HEK293T (cell line): ENCODE measurements at regions not wholly inside any gene's neighbourhood (a gene's known extent, or its start where the extent isn't known, plus 50 kb on each side); places are given as distances from the start of the nearest gene placed in this dataset.

ENCODE experiments used
- ARNT ChIP-seq: fragments of 450-650 bp; IDR thresholded peaks from 2 replicates; pipeline ENCODE4 v1.6.1; 2017; ENCODE audit warnings: mild to moderate bottlenecking
- BHLHE40 ChIP-seq: fragments of 450-650 bp; IDR thresholded peaks from 2 replicates; pipeline ENCODE4 v1.6.1; 2016; ENCODE audit warnings: mild to moderate bottlenecking, moderate library complexity, borderline replicate concordance
- CTBP1 ChIP-seq: fragments of 450-650 bp; IDR thresholded peaks from 2 replicates; pipeline ENCODE4 v1.6.1; 2016; ENCODE audit warnings: borderline replicate concordance
- ELF4 ChIP-seq: fragments of 450-650 bp; IDR thresholded peaks from 2 replicates; pipeline ENCODE4 v1.6.1; 2017; ENCODE audit warnings: antibody characterized with exemption
- FOXM1 ChIP-seq: fragments of 450-650 bp; IDR thresholded peaks from 2 replicates; pipeline ENCODE4 v1.6.1; 2017; ENCODE audit warnings: mild to moderate bottlenecking, borderline replicate concordance
- HDGF ChIP-seq: fragments of 450-650 bp; IDR thresholded peaks from 2 replicates; pipeline ENCODE4 v1.6.1; 2017; ENCODE audit warnings: antibody characterized with exemption, borderline replicate concordance
- LEF1 ChIP-seq: fragments of 450-650 bp; IDR thresholded peaks from 2 replicates; pipeline ENCODE4 v1.6.1; 2017; ENCODE audit warnings: mild to moderate bottlenecking, borderline replicate concordance
- NFRKB ChIP-seq: fragments of 450-650 bp; IDR thresholded peaks from 2 replicates; pipeline ENCODE4 v1.6.1; 2016; ENCODE audit warnings: mild to moderate bottlenecking, moderate library complexity
- SP1 ChIP-seq: fragments of 450-650 bp; IDR thresholded peaks from 2 replicates; pipeline ENCODE4 v1.6.1; 2017
- SUZ12 ChIP-seq: fragments of 450-650 bp; IDR thresholded peaks from 2 replicates; pipeline ENCODE4 v1.6.1; 2016; ENCODE audit warnings: mild to moderate bottlenecking
- TARDBP ChIP-seq: fragments of 450-650 bp; IDR thresholded peaks from 2 replicates; pipeline ENCODE4 v1.6.1; 2016
- ZNF384 ChIP-seq: fragments of 450-650 bp; IDR thresholded peaks from 2 replicates; pipeline ENCODE4 v1.6.1; 2016

- TF ChIP-seq SUZ12 (no peak), SP1 (no peak), NFRKB (no peak), TARDBP (no peak), FOXM1 (no peak), ELF4 (no peak), HDGF (no peak), ZNF384 (no peak), ARNT (no peak), CTBP1 (no peak), BHLHE40 (no peak), LEF1 (no peak)
These were observed 72.6 kb upstream of the DOK6 start for GRCh38 chr18:69328086-69328485.
